Activated naive CD4-positive, alpha-beta T cell treated with anti-CD3 and anti-CD28 coated beads, Interleukin-2, amount 50 U/mL, for 24 hours (primary cell): ENCODE measurements at regions not wholly inside any gene's neighbourhood (a gene's known extent, or its start where the extent isn't known, plus 50 kb on each side); places are given as distances from the start of the nearest gene placed in this dataset.

Experiments
- H3K27ac Mint-ChIP-seq: one replicate; pipeline ENCODE4 v1.8.0; 2021; ENCODE audit warnings: mild to moderate bottlenecking, mixed read lengths
- H3K27me3 Mint-ChIP-seq: one replicate; pipeline ENCODE4 v1.8.0; 2021; ENCODE audit warnings: mixed read lengths
- H3K36me3 Mint-ChIP-seq: one replicate; pipeline ENCODE4 v1.8.0; 2021; ENCODE audit warnings: mixed read lengths
- H3K4me1 Mint-ChIP-seq: one replicate; pipeline ENCODE4 v1.8.0; 2021; ENCODE audit warnings: mixed read lengths
- H3K4me3 Mint-ChIP-seq: one replicate; pipeline ENCODE4 v1.8.0; 2021; ENCODE audit warnings: mild to moderate bottlenecking, mixed read lengths
- H3K9me3 Mint-ChIP-seq: one replicate; pipeline ENCODE4 v1.8.0; 2021; ENCODE audit warnings: mixed read lengths

- Mint-ChIP-seq H3K36me3 (peaks cover 1% of the 10 kb centered on the region), H3K4me1 (peaks cover 18% of the 10 kb centered on the region), H3K27me3 (no peaks in the 10 kb centered on the region), H3K27ac (peak overlapping the region; percentile 42), H3K4me3 (no peak overlapping the region), H3K9me3 (no peaks in the 10 kb centered on the region)
Measured at GRCh38 chrX:71000139-71000538, 68.0 kb downstream of the SNX12 start.

DNA sequence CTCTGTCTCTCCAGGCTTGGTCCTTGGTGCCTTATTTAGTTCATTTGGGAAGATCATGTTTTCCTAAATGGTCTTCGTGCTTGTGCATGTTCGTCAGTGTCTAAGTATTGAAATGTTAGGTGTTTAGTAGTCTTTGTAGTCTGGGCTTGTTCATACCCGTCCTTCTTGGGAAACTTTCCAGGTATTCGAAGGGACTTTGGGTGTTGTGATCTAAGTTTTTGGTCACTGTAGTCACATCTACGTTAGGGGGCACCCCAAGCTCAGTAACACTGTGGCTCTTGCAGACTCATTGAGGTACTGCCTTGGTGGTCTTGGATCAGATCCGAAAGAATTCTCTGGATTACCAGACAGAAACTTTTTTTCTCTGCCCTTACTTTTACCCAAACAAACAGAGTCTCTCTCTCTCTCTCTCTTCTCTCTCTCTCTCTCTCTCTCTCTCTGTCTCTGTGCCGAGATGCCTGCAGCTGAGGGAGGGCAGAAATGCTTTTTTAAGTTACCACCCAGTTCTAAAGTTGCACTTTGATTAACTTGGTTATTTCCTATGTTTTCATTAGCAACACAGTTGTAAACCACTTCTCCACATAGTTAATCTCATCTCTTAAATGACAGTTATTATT, 67.6 kb upstream of the SLC7A3 start:
- peaks cover 18% of the 10 kb centered on the region for H3K4me1 Mint-ChIP-seq
- H3K4me3 Mint-ChIP-seq: no peak overlapping the region
- peaks cover 2% of the 10 kb centered on the region for H3K36me3 Mint-ChIP-seq

GRCh38 chrX:70995338-70995737, 64.4 kb upstream of the SLC7A3 start:
- Mint-ChIP-seq H3K9me3 (no peaks in the 10 kb centered on the region), H3K27me3 (no peaks in the 10 kb centered on the region), H3K36me3 (peaks cover 2% of the 10 kb centered on the region), H3K4me3 (no peak overlapping the region), H3K4me1 (peaks cover 18% of the 10 kb centered on the region), H3K27ac (no peak overlapping the region)

More for the DNA sequence above, 67.6 kb upstream of the SLC7A3 start:
- peak overlapping the region; percentile 51 for H3K27ac Mint-ChIP-seq
- no peaks in the 10 kb centered on the region for H3K27me3 Mint-ChIP-seq
- H3K9me3 Mint-ChIP-seq: no peaks in the 10 kb centered on the region

GRCh38 chrX:70988425-70988824, 57.5 kb upstream of the SLC7A3 start:
- H3K4me3 Mint-ChIP-seq: no peak overlapping the region
- H3K27me3 Mint-ChIP-seq: no peaks in the 10 kb centered on the region
- no peaks in the 10 kb centered on the region for H3K4me1 Mint-ChIP-seq
- H3K36me3 Mint-ChIP-seq: no peaks in the 10 kb centered on the region
- H3K9me3 Mint-ChIP-seq: no peaks in the 10 kb centered on the region
- H3K27ac Mint-ChIP-seq: no peak overlapping the region
